HCT116 (cell line): ENCODE measurements at regions not wholly inside any gene's neighbourhood (a gene's known extent, or its start where the extent isn't known, plus 50 kb on each side); places are given as distances from the start of the nearest gene placed in this dataset.

Experiments
- JUND ChIP-seq: IDR thresholded peaks from 2 replicates; pipeline ENCODE4 v1.6.1; 2012
- ZFX ChIP-seq: fragments of 450-650 bp; IDR thresholded peaks from 2 replicates; pipeline ENCODE4 v1.6.1; 2017
- TF ChIP-seq, protein P1 (sequence below), 3 experiments: fragments of 200-600 bp in 1 of 3; sonication (generic) in 1 of 3; IDR thresholded peaks in 2 of 3; conservative IDR thresholded peaks in 1 of 3; 2 replicates each; pipeline ENCODE4 v1.5.1; 2012 to 2017; ENCODE audit warnings: low read depth in 2 of 3, low read length in 2 of 3, antibody characterized with exemption in 1 of 3, borderline replicate concordance in 1 of 3, control low read depth in 1 of 3, mild to moderate bottlenecking in 1 of 3, mixed read lengths in 1 of 3, mixed run types in 1 of 3, moderate library complexity in 1 of 3; ENCODE audit not compliant: insufficient read depth in 1 of 3

DNA sequence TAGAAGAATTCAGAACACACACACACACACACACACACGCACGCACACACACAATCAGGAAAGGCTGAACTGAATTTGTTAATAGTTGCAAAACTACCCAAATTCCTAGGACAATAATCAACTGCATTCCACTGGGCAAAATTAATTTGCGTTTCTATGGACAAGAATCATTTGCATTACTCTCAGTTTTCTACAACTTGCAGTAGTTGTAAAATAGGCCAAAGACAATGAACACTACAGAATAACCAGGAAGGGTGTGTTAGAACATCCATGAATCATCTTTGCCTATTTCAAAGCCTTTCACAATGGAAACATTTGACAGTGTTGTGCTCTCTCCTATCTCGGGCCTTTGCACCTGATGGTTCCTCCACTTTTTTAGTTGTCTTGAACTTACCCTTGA, 77.1 kb upstream of the IGFBP7 start:
- TF ChIP-seq, protein P1, sequence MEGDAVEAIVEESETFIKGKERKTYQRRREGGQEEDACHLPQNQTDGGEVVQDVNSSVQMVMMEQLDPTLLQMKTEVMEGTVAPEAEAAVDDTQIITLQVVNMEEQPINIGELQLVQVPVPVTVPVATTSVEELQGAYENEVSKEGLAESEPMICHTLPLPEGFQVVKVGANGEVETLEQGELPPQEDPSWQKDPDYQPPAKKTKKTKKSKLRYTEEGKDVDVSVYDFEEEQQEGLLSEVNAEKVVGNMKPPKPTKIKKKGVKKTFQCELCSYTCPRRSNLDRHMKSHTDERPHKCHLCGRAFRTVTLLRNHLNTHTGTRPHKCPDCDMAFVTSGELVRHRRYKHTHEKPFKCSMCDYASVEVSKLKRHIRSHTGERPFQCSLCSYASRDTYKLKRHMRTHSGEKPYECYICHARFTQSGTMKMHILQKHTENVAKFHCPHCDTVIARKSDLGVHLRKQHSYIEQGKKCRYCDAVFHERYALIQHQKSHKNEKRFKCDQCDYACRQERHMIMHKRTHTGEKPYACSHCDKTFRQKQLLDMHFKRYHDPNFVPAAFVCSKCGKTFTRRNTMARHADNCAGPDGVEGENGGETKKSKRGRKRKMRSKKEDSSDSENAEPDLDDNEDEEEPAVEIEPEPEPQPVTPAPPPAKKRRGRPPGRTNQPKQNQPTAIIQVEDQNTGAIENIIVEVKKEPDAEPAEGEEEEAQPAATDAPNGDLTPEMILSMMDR (IDR thresholded peaks at IDR 0.05 in 2 of 3, conservative IDR thresholded peaks at IDR 0.05 in 1 of 3; ENCODE audit: borderline replicate concordance in 1 of 3, insufficient read depth in 1 of 3, low read depth in 2 of 3, low read length in 2 of 3): no peak
- TF ChIP-seq ZFX (no peak), JUND (no peak)
